ENCODE measurements at regions not wholly inside any gene's neighbourhood (a gene's known extent, or its start where the extent isn't known, plus 50 kb on each side); places are given as distances from the start of the nearest gene placed in this dataset.

DNA sequence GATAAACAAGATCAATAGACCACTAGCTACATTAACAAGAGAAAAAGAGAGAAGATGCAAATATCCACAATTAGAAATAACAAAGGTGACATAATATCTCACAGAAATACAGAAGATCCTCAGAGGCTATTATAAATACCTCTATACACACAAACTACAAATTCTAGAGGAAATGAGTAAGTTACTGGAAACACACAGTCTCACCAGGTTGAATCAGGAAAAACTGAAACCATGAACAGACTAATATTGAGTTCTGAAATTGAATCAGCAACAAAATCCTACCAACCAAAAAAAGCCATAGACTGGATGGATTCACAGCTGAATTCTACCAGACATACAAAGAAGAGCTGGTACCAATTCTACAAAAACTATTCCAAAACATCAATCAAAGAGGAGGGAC is 211.8 kb upstream of the CPEB2 start:
- ChIA-PET POLR2A (no interaction called here), CTCF (no interaction called here)

DNA sequence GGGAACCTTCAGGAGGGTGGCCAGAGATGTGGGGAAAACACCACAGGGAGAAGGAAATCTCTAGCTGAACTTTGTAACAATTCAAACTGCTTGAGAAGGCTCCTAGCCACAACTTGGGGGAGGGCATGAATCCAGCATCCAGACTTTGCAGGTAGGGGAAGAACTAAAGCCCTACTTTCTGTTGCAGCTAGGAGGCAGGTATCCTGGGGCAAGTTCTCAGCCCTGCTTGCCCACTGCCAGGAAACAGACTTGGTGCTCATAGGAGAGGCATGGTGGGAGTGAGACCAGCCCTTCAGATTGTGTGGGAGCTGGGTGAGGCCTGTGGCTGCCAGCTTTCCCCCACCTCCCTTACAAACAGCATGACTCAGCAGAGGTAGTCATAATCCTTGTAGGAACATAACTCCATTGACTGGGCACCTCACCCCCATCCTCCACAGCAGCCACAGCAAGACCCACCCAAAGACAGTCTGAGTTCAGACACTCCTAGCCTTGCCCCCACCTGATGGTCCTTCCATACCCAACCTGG is 209.5 kb upstream of the CPEB2 start:
- Histone ChIP-seq H3K27me3 (ENCODE audit: control insufficient read depth, insufficient read depth, low read length) (no peaks in the 10 kb centered on the region), H3K27ac (ENCODE audit: low read depth, low read length) (no peak overlapping the region), H3K9me3 (ENCODE audit: control insufficient read depth, insufficient read depth, low read length) (peaks cover 2% of the 10 kb centered on the region; the same call in 1 of the 2 replicates), H3K4me3 (ENCODE audit: low read depth, low read length) (no peak overlapping the region)
- no peak for DNase-seq (ENCODE audit: low read depth, low spot score)
- TF ChIP-seq, protein P1, sequence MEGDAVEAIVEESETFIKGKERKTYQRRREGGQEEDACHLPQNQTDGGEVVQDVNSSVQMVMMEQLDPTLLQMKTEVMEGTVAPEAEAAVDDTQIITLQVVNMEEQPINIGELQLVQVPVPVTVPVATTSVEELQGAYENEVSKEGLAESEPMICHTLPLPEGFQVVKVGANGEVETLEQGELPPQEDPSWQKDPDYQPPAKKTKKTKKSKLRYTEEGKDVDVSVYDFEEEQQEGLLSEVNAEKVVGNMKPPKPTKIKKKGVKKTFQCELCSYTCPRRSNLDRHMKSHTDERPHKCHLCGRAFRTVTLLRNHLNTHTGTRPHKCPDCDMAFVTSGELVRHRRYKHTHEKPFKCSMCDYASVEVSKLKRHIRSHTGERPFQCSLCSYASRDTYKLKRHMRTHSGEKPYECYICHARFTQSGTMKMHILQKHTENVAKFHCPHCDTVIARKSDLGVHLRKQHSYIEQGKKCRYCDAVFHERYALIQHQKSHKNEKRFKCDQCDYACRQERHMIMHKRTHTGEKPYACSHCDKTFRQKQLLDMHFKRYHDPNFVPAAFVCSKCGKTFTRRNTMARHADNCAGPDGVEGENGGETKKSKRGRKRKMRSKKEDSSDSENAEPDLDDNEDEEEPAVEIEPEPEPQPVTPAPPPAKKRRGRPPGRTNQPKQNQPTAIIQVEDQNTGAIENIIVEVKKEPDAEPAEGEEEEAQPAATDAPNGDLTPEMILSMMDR (IDR thresholded peaks at IDR 0.05; ENCODE audit: low read depth, low read length) = no peak
- POLR2A ChIA-PET = no interaction called here
- CTCF ChIA-PET = no interaction called here

More for the DNA sequence above, 211.8 kb upstream of the CPEB2 start:
- Histone ChIP-seq H3K27me3 (ENCODE audit: control insufficient read depth, insufficient read depth, low read length) (no peaks in the 10 kb centered on the region), H3K27ac (ENCODE audit: low read depth, low read length) (no peak overlapping the region), H3K4me3 (ENCODE audit: low read depth, low read length) (no peak overlapping the region), H3K9me3 (ENCODE audit: control insufficient read depth, insufficient read depth, low read length) (peaks cover 10% of the 10 kb centered on the region)
- DNase-seq (ENCODE audit: low read depth, low spot score) = no peak
- TF ChIP-seq, protein P1 (IDR thresholded peaks at IDR 0.05; ENCODE audit: low read depth, low read length) = no peak

DNA sequence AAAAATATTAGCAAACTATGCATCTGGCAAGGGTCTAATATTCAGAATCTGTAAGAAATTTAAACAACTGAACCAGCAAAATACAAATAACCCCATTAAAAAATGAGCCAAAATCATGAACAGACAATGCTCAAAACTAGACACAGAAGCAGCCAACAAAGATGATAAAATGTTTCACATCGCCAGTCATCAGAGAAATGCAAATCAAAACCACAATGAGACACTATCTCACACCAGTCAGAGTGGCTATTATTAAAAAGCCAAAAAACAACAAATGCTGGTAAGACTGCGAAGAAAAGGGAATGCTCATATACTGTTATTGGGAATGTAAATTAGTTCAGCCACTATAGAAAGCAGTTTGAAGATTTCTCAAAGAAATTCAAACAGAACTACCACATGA is 201.3 kb upstream of the CPEB2 start:
- POLR2A ChIA-PET = no interaction called here
- H3K4me3 ChIP-seq (ENCODE audit: low read depth, low read length) = no peak overlapping the region
- CTCF ChIA-PET = no interaction called here
- DNase-seq (ENCODE audit: low read depth, low spot score) = no peak
- no peak overlapping the region for H3K27ac ChIP-seq (ENCODE audit: low read depth, low read length)
- no peaks in the 10 kb centered on the region for H3K27me3 ChIP-seq (ENCODE audit: control insufficient read depth, insufficient read depth, low read length)
- TF ChIP-seq, protein P1 (IDR thresholded peaks at IDR 0.05; ENCODE audit: low read depth, low read length) = no peak
- peaks cover 4% of the 10 kb centered on the region; the same call in 1 of the 2 replicates for H3K9me3 ChIP-seq (ENCODE audit: control insufficient read depth, insufficient read depth, low read length)

DNA sequence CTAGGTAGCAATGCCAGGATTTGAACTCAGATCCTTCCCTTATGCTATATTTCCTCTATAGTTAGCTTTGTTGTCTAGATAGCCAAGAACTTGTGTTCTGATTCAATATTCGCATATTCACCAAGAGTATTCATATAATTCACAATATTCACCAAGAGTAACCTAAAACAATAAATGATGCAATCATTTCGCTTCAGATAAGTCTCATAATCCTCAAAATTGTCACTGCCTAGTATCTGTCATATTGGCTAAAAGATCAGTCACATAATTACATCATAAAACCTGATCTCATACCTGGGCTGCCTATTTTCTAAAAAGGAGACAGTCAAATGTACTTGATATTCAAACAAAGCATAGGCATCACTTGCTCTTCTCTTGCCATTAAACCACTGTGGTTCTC is 199.7 kb upstream of the CPEB2 start:
- TF ChIP-seq, protein P1 (IDR thresholded peaks at IDR 0.05; ENCODE audit: low read depth, low read length) = no peak
- POLR2A ChIA-PET = no interaction called here
- H3K4me3 ChIP-seq (ENCODE audit: low read depth, low read length) = no peak overlapping the region
- peaks cover 4% of the 10 kb centered on the region; the same call in 1 of the 2 replicates for H3K9me3 ChIP-seq (ENCODE audit: control insufficient read depth, insufficient read depth, low read length)
- H3K27ac ChIP-seq (ENCODE audit: low read depth, low read length) = no peak overlapping the region
- CTCF ChIA-PET = no interaction called here
- H3K27me3 ChIP-seq (ENCODE audit: control insufficient read depth, insufficient read depth, low read length) = no peaks in the 10 kb centered on the region
- DNase-seq (ENCODE audit: low read depth, low spot score) = no peak

DNA sequence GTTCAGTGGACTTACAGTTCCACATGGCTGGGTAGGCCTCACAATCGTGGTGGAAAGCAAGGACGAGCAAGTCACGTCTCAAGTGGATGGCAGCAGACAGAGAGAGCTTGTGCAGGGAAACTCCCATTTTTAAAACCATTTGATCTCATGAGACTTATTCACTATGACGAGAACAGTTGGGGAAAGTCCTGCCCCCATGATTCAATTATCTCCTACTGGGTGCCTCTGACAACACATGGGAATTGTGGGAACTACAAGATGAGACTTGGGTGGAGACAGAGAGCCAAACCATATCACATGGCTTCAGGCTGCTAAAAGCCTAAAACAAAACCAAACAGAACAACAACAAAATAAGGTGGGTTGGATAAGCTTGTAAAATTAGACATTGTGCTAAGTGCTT is 194.4 kb upstream of the CPEB2 start:
- CTCF ChIA-PET = no interaction called here
- POLR2A ChIA-PET = no interaction called here
- H3K9me3 ChIP-seq (ENCODE audit: control insufficient read depth, insufficient read depth, low read length) = no peaks in the 10 kb centered on the region; the same call in 1 of the 2 replicates
- H3K27me3 ChIP-seq (ENCODE audit: control insufficient read depth, insufficient read depth, low read length) = no peaks in the 10 kb centered on the region
- no peak for DNase-seq (ENCODE audit: low read depth, low spot score)
- TF ChIP-seq, protein P1 (IDR thresholded peaks at IDR 0.05; ENCODE audit: low read depth, low read length) = no peak
- no peak overlapping the region for H3K27ac ChIP-seq (ENCODE audit: low read depth, low read length)
- H3K4me3 ChIP-seq (ENCODE audit: low read depth, low read length) = no peak overlapping the region
